ENCODE measurements at regions not wholly inside any gene's neighbourhood (a gene's known extent, or its start where the extent isn't known, plus 50 kb on each side); places are given as distances from the start of the nearest gene placed in this dataset.
"Not testable (repeated sequence)": the region's sequence is repeated elsewhere in the genome, so short reads cannot be mapped to it uniquely, and the experiment has no call there.

DNA sequence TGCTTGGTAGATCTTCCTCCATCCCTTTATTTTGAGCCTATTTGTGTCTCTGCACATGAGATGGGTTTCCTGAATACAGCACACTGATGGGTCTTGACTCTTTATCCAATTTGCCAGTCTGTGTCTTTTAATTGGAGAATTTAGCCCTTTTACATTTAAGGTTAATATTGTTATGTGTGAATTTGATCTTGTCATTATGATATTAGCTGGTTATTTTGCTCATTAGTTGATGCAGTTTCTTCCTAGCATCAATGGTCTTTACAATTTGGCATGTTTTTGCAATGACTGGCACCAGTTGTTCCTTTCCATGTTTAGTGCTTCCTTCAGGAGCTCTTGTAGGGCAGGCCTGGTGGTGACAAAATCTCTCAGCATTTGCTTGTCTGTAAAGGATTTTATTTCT lies 72.4 kb downstream of the HNRNPD start:
- H3K79me2 ChIP-seq (ENCODE audit: control insufficient read depth, insufficient read depth, low read length); DNase-seq (ENCODE audit: low read depth in 2 of 2); H3K4me3 ChIP-seq (replicated peaks in 1 of 4; ENCODE audit: control extremely low read depth in 1 of 4, insufficient read depth in 1 of 4, low read depth in 3 of 4, low read length in 4 of 4); H3K4me2 ChIP-seq (ENCODE audit: extremely low read depth, insufficient read depth, low read length); H3K9ac ChIP-seq (ENCODE audit: insufficient read depth, low read length); H3K27ac ChIP-seq (ENCODE audit: insufficient read depth, low read length); H2AFZ ChIP-seq (ENCODE audit: low read length); H3K4me1 ChIP-seq (ENCODE audit: control insufficient read depth, extremely low read depth, insufficient read depth, low read length); H4K20me1 ChIP-seq (ENCODE audit: control insufficient read depth, extremely low read depth, insufficient read depth, low read length); H3K27me3 ChIP-seq (ENCODE audit: control insufficient read depth, insufficient read depth, low read length); H3K9me3 ChIP-seq (ENCODE audit: control insufficient read depth, insufficient read depth, low read depth, low read length); H3K36me3 ChIP-seq (ENCODE audit: control insufficient read depth, insufficient read depth, low read length): not testable (repeated sequence)

DNA sequence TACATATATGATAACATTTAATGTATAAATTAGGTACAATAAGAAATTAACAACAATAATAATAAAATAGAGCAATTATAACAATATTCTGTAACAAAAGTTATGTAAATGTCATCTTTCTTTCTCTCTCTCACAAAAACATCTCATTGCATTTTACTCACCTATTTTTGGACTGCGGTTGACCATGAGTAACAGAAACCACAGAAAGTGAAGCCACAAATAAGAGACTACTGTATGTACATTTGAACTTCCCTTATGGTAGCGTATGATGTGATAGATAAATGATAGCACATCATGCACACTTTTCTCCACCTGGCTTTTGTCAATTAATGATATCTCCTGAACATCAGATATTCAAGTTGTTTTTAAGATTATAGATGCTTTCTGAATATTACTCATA lies 80.5 kb downstream of the HNRNPD start:
- no peaks in the 10 kb centered on the region for H4K20me1 ChIP-seq (ENCODE audit: control insufficient read depth, extremely low read depth, insufficient read depth, low read length)
- H3K4me3 ChIP-seq (replicated peaks in 1 of 4; ENCODE audit: control extremely low read depth in 1 of 4, insufficient read depth in 1 of 4, low read depth in 3 of 4, low read length in 4 of 4) = no peak overlapping the region
- DNase-seq (ENCODE audit: low read depth in 2 of 2) = no peak
- TF ChIP-seq, protein P1, sequence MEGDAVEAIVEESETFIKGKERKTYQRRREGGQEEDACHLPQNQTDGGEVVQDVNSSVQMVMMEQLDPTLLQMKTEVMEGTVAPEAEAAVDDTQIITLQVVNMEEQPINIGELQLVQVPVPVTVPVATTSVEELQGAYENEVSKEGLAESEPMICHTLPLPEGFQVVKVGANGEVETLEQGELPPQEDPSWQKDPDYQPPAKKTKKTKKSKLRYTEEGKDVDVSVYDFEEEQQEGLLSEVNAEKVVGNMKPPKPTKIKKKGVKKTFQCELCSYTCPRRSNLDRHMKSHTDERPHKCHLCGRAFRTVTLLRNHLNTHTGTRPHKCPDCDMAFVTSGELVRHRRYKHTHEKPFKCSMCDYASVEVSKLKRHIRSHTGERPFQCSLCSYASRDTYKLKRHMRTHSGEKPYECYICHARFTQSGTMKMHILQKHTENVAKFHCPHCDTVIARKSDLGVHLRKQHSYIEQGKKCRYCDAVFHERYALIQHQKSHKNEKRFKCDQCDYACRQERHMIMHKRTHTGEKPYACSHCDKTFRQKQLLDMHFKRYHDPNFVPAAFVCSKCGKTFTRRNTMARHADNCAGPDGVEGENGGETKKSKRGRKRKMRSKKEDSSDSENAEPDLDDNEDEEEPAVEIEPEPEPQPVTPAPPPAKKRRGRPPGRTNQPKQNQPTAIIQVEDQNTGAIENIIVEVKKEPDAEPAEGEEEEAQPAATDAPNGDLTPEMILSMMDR (conservative IDR thresholded peaks at IDR 0.05 in 1 of 2, IDR thresholded peaks at IDR 0.05 in 1 of 2; ENCODE audit: low read depth in 1 of 2, low read length in 2 of 2) = no peak
- TF ChIP-seq EZH2 (IDR thresholded peaks at IDR 0.05; ENCODE audit: low read length, missing control alignments) = no peak
- no peak overlapping the region for H2AFZ ChIP-seq (ENCODE audit: low read length)
- no peaks in the 10 kb centered on the region for H3K9me3 ChIP-seq (ENCODE audit: control insufficient read depth, insufficient read depth, low read depth, low read length)
- H3K27me3 ChIP-seq (ENCODE audit: control insufficient read depth, insufficient read depth, low read length) = no peaks in the 10 kb centered on the region
- H3K79me2 ChIP-seq (ENCODE audit: control insufficient read depth, insufficient read depth, low read length) = no peaks in the 10 kb centered on the region
- no peaks in the 10 kb centered on the region for H3K4me1 ChIP-seq (ENCODE audit: control insufficient read depth, extremely low read depth, insufficient read depth, low read length)
- no peak overlapping the region for H3K9ac ChIP-seq (ENCODE audit: insufficient read depth, low read length)
- H3K36me3 ChIP-seq (ENCODE audit: control insufficient read depth, insufficient read depth, low read length) = no peaks in the 10 kb centered on the region
- H3K27ac ChIP-seq (ENCODE audit: insufficient read depth, low read length) = no peak overlapping the region
- H3K4me2 ChIP-seq (ENCODE audit: extremely low read depth, insufficient read depth, low read length) = no peak overlapping the region

DNA sequence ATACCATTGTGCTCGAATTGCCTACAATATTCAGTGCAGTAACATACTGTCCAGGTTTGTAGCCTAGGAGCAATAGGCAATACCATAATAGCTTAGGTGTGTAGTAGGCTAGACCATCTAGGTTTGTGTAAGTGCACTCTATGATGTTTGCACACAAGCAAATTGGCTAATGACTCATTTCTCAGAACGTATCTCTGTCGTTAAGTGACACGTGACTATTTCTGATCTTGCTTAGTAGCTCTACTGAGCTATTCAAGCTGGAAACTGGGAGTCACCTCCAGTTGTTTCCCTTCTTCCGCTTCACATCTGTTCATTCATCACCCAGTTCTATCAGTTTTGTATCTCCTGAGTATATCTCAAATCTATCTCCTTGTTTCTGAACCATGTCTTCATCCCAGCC lies 86.1 kb downstream of the HNRNPD start:
- H3K27ac ChIP-seq (ENCODE audit: insufficient read depth, low read length) = no peak overlapping the region
- no peaks in the 10 kb centered on the region for H3K9me3 ChIP-seq (ENCODE audit: control insufficient read depth, insufficient read depth, low read depth, low read length)
- no peak for DNase-seq (ENCODE audit: low read depth in 2 of 2)
- no peaks in the 10 kb centered on the region for H4K20me1 ChIP-seq (ENCODE audit: control insufficient read depth, extremely low read depth, insufficient read depth, low read length)
- H3K79me2 ChIP-seq (ENCODE audit: control insufficient read depth, insufficient read depth, low read length) = no peaks in the 10 kb centered on the region
- no peak overlapping the region for H3K4me3 ChIP-seq (replicated peaks in 1 of 4; ENCODE audit: control extremely low read depth in 1 of 4, insufficient read depth in 1 of 4, low read depth in 3 of 4, low read length in 4 of 4)
- no peak overlapping the region for H3K4me2 ChIP-seq (ENCODE audit: extremely low read depth, insufficient read depth, low read length)
- no peak overlapping the region for H3K9ac ChIP-seq (ENCODE audit: insufficient read depth, low read length)
- no peaks in the 10 kb centered on the region for H3K4me1 ChIP-seq (ENCODE audit: control insufficient read depth, extremely low read depth, insufficient read depth, low read length)
- TF ChIP-seq, protein P1 (conservative IDR thresholded peaks at IDR 0.05 in 1 of 2, IDR thresholded peaks at IDR 0.05 in 1 of 2; ENCODE audit: low read depth in 1 of 2, low read length in 2 of 2) = no peak
- no peak for TF ChIP-seq EZH2 (IDR thresholded peaks at IDR 0.05; ENCODE audit: low read length, missing control alignments)
- no peaks in the 10 kb centered on the region for H3K36me3 ChIP-seq (ENCODE audit: control insufficient read depth, insufficient read depth, low read length)
- H2AFZ ChIP-seq (ENCODE audit: low read length) = no peak overlapping the region
- no peaks in the 10 kb centered on the region for H3K27me3 ChIP-seq (ENCODE audit: control insufficient read depth, insufficient read depth, low read length)
